ENCODE measurements at regions not wholly inside any gene's neighbourhood (a gene's known extent, or its start where the extent isn't known, plus 50 kb on each side); places are given as distances from the start of the nearest gene placed in this dataset.

DNA sequence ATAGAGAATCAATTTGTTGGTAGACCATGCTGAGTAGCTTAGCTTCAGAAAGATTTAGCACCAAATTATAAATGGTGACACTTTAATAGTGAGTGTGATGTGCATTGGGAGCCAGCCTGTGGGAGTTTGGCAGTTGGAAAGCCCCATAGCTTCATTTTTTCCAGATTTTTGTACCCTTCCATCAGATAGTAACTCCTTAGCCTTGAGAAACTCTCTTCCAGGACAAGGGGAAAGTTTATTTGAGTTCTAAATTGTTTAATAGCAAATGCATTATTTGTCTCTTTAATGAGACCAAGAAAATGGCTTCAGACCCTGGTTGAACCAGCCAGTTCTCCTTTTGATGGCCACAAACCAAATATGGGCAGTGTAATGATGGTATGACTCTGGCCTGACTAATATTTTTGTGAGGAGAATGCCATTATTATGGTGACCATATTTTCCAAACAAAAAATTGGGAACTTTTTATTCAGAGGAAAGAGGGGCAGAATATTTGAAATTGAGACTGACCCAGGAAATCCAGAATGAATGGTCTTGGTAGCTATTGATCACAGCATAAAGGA, 49.8 kb downstream of the PLCE1 start:
- H3K36me3 ChIP-seq (ENCODE audit: control insufficient read depth, insufficient read depth, low read length): no peaks in the 10 kb centered on the region
- H3K4me1 ChIP-seq (ENCODE audit: control insufficient read depth, insufficient read depth, low read length): 0 out of 2 replicates have a peak, but pooled peaks cover 3% of the 10 kb centered on the region
- no peaks in the 10 kb centered on the region for H3K27me3 ChIP-seq (ENCODE audit: control insufficient read depth, insufficient read depth, low read length)
- no peak overlapping the region for H3K9ac ChIP-seq (ENCODE audit: low read depth, low read length)
- H3K4me3 ChIP-seq (ENCODE audit: low read depth, low read length): no peak overlapping the region
- no peaks in the 10 kb centered on the region for H3K9me3 ChIP-seq (ENCODE audit: control insufficient read depth, insufficient read depth, low read length)
- no peak overlapping the region for H3K27ac ChIP-seq (ENCODE audit: low read depth, low read length)

DNA sequence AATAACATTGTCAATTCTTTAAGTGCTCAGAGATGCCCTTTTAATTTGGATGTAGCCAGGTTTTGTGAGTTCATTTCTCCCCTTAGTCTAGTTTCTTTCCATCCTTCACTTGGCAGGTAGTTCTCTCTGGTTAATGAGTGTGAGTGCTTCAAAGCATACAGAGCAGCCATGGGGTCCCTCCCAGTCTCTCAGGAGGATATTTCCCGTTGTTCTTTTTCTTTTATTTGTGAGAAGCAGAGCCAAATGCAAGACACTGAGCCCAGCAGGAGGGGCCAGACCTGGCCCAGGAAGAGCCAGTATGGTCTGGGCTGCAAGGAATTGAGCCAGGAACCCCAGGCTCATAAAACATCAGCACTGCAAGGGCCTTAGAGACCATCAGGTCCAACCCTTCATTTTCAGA, 52.4 kb downstream of the PLCE1 start:
- Histone ChIP-seq H3K9ac (ENCODE audit: low read depth, low read length) (no peak overlapping the region), H3K27me3 (ENCODE audit: control insufficient read depth, insufficient read depth, low read length) (no peaks in the 10 kb centered on the region), H3K4me1 (ENCODE audit: control insufficient read depth, insufficient read depth, low read length) (0 out of 2 replicates have a peak, but pooled peaks cover 3% of the 10 kb centered on the region)

DNA sequence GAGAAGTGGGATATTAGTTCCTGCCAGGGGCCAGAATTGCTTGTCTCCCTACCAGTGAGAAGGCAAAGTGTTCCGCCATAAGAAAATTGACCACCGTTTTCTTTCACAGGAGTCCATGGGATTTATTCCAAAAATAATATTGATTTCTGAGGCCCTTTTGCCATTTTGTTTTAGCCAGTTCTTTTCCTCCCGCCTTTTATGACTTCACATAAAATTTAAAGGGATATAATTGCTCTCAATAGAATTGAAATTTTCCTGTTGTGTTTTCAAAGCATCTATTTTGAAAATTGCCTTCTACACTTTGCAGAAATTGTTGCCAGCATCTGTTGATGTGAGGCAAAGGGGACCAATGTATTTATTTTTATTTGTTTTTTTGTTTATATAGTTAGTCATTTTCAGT, 53.6 kb downstream of the PLCE1 start:
- Histone ChIP-seq H3K9me3 (ENCODE audit: control insufficient read depth, insufficient read depth, low read length) (no peaks in the 10 kb centered on the region), H3K27ac (ENCODE audit: low read depth, low read length) (no peak overlapping the region), H3K36me3 (ENCODE audit: control insufficient read depth, insufficient read depth, low read length) (no peaks in the 10 kb centered on the region), H3K4me3 (ENCODE audit: low read depth, low read length) (no peak overlapping the region), H3K4me1 (ENCODE audit: control insufficient read depth, insufficient read depth, low read length) (0 out of 2 replicates have a peak, but pooled peaks cover 3% of the 10 kb centered on the region), H3K27me3 (ENCODE audit: control insufficient read depth, insufficient read depth, low read length) (no peaks in the 10 kb centered on the region), H3K9ac (ENCODE audit: low read depth, low read length) (no peak overlapping the region)

More for the DNA sequence above, 52.4 kb downstream of the PLCE1 start:
- Histone ChIP-seq H3K9me3 (ENCODE audit: control insufficient read depth, insufficient read depth, low read length) (no peaks in the 10 kb centered on the region), H3K36me3 (ENCODE audit: control insufficient read depth, insufficient read depth, low read length) (no peaks in the 10 kb centered on the region), H3K27ac (ENCODE audit: low read depth, low read length) (no peak overlapping the region), H3K4me3 (ENCODE audit: low read depth, low read length) (no peak overlapping the region)

DNA sequence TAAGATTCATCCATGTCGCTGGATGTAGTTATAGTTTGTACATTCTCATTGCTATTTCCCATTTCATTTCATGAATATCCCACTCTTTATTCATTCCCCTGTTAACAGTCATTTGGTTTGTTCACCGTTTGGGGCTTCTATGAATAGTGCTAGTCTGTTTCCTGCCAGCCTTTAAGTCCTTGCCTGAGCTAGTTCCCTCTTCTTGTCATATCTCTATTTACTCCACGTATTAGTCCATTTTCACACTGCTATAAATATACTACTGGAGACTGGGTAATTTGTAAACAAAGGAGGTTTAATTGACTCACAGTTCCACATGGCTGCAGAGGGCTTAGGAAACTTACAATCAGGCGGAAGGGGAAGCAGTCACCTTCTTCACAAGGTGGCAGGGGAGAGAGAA, 56.2 kb downstream of the PLCE1 start:
- Histone ChIP-seq H3K27me3 (ENCODE audit: control insufficient read depth, insufficient read depth, low read length) (no peaks in the 10 kb centered on the region), H3K9me3 (ENCODE audit: control insufficient read depth, insufficient read depth, low read length) (no peaks in the 10 kb centered on the region), H3K9ac (ENCODE audit: low read depth, low read length) (no peak overlapping the region), H3K27ac (ENCODE audit: low read depth, low read length) (no peak overlapping the region), H3K4me3 (ENCODE audit: low read depth, low read length) (no peak overlapping the region), H3K36me3 (ENCODE audit: control insufficient read depth, insufficient read depth, low read length) (no peaks in the 10 kb centered on the region), H3K4me1 (ENCODE audit: control insufficient read depth, insufficient read depth, low read length) (0 out of 2 replicates have a peak, but pooled peaks cover 3% of the 10 kb centered on the region)

DNA sequence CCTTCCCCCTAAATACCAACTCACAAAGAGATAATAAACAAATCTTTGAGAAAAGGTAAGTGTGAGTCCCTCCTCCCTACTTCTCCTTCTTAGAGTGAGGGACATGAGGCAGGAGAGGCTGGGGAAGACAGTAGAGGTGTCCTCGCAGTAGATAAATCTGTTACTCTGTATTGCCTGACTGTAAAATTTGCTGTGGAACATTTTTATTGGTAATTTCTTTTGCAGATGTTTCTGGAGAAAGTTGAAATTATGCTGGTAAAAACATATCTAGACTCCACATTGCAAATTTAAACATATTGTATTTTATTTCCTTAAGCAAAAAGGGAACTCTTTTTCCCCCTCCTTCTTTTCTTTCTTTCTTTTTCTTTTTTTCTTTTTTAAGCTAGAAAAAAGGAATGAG, 58.5 kb downstream of the PLCE1 start:
- Histone ChIP-seq H3K36me3 (ENCODE audit: control insufficient read depth, insufficient read depth, low read length) (no peaks in the 10 kb centered on the region), H3K4me1 (ENCODE audit: control insufficient read depth, insufficient read depth, low read length) (no peaks in the 10 kb centered on the region), H3K27ac (ENCODE audit: low read depth, low read length) (no peak overlapping the region), H3K9ac (ENCODE audit: low read depth, low read length) (no peak overlapping the region), H3K27me3 (ENCODE audit: control insufficient read depth, insufficient read depth, low read length) (no peaks in the 10 kb centered on the region), H3K9me3 (ENCODE audit: control insufficient read depth, insufficient read depth, low read length) (no peaks in the 10 kb centered on the region), H3K4me3 (ENCODE audit: low read depth, low read length) (no peak overlapping the region)

DNA sequence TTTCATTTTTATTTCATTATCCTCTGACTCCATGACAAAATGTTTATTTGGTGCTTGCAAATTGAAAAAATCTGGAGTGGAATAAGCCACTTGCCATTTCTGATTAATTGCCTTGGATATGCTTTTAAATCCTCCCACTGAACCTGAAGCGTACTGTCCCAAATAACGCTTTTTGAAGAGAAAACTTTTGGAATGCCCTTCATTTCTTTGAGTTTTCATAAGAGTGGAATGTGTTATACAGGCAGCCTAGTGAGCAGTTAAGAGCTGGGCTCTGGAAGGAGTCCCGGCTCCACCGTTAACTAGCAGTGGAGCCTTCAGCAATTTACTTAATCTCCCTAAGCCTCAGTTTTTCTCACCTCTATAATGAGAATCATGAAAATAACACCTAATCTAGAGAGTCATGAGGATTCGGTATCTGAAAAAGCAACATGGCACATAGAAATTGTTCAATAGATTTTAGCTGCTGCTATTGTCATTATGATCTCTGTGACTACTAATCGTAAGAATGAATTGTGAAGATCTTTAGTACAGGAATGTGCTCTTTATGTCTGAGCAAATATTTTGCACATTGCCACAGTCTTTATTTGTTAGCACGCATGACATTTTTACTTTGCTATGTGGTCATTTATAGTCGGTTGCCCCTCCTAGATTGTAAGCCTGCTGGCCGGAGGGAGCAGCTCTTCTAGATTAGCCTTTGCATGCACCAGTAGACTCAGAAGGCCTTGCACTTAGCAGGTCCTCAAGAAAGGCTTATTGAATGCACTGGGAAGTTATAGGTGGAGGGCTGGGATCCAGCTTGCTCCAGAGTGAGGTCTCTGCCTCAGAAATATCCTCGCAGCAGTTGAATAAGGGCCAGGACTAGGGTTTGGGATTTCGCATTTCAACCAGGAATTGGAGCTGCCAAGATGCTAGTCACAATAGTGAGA, 59.4 kb downstream of the PLCE1 start:
- H3K9me3 ChIP-seq (ENCODE audit: control insufficient read depth, insufficient read depth, low read length): no peaks in the 10 kb centered on the region
- H3K9ac ChIP-seq (ENCODE audit: low read depth, low read length): no peak overlapping the region
- no peak overlapping the region for H3K4me3 ChIP-seq (ENCODE audit: low read depth, low read length)
- no peaks in the 10 kb centered on the region for H3K27me3 ChIP-seq (ENCODE audit: control insufficient read depth, insufficient read depth, low read length)
- no peaks in the 10 kb centered on the region for H3K36me3 ChIP-seq (ENCODE audit: control insufficient read depth, insufficient read depth, low read length)
- H3K4me1 ChIP-seq (ENCODE audit: control insufficient read depth, insufficient read depth, low read length): no peaks in the 10 kb centered on the region
- no peak overlapping the region for H3K27ac ChIP-seq (ENCODE audit: low read depth, low read length)

DNA sequence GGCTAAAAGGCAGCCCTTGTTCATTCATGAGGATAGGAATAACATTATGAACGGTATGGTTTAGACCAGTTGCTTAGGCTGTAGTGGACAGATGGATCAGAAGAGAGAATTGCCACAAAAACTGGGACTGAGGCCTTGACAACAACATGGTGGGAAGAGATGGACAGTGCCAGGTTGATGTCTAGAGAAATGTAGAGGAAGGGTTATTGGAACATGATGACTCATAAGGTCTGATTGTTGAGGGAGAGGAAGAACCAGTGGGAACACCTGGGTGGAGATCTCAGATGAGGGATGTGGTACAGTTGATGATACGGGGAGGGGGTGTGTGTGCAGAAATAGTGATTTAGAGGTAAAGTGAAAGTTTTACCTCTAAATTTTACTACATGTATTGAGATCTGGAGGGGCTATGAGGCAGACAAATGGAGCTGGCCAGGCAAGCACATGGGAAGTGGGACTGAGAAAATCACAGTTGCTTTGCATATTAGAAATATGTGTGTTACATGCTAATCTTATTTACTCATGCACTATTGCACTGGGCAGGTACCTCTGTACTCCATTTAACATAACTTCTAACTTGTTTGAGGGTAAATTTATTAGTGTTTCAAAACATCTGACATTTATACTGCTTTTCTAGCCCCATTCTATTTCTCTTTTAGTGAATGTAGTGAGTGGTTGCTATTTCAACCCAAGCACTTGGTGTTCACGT, 65.6 kb downstream of the PLCE1 start:
- Histone ChIP-seq H3K27ac (ENCODE audit: low read depth, low read length) (no peak overlapping the region), H3K9me3 (ENCODE audit: control insufficient read depth, insufficient read depth, low read length) (no peaks in the 10 kb centered on the region), H3K9ac (ENCODE audit: low read depth, low read length) (no peak overlapping the region), H3K27me3 (ENCODE audit: control insufficient read depth, insufficient read depth, low read length) (no peaks in the 10 kb centered on the region), H3K36me3 (ENCODE audit: control insufficient read depth, insufficient read depth, low read length) (no peaks in the 10 kb centered on the region), H3K4me1 (ENCODE audit: control insufficient read depth, insufficient read depth, low read length) (no peaks in the 10 kb centered on the region), H3K4me3 (ENCODE audit: low read depth, low read length) (no peak overlapping the region)

DNA sequence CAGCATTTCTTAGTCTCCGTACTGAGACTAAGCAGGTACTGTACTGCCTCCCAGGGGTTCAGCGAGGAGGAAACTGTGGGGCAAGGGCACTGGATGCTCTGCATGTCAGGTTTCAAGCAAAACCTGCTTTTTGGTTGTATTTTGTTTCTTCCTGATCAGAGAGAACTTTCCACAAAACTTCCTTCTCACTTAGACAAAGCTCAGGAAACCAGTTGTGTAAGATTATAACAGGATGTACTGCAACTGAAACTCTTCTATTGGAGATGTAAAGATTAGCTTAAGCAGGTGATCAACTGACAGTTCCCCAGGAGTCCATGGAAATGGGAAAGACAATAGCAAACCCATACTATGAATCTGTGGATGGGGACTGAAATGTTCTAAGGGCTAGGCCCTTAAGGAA, 67.3 kb downstream of the PLCE1 start:
- Histone ChIP-seq H3K36me3 (ENCODE audit: control insufficient read depth, insufficient read depth, low read length) (no peaks in the 10 kb centered on the region), H3K27me3 (ENCODE audit: control insufficient read depth, insufficient read depth, low read length) (no peaks in the 10 kb centered on the region), H3K9me3 (ENCODE audit: control insufficient read depth, insufficient read depth, low read length) (no peaks in the 10 kb centered on the region), H3K9ac (ENCODE audit: low read depth, low read length) (no peak overlapping the region), H3K4me3 (ENCODE audit: low read depth, low read length) (no peak overlapping the region), H3K27ac (ENCODE audit: low read depth, low read length) (no peak overlapping the region), H3K4me1 (ENCODE audit: control insufficient read depth, insufficient read depth, low read length) (no peaks in the 10 kb centered on the region)

DNA sequence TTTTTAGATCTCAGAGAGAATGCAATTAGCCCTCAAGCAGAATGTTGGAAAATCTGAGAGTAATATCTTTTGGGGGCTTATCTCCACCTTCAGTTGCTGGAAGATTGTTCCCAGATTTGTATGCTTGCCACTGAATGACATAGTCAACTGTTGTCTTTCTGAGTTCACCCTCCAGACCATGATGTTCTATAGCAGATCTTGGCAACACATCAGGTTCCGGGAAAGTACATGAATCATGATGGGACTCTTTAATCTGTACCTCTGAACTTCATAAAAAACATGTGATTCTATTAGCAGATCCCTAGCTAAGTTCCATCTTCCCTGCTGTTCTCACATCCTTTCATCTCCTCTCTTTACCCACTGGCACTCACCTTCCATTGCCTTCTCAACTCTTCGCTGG, 68.9 kb downstream of the PLCE1 start:
- Histone ChIP-seq H3K36me3 (ENCODE audit: control insufficient read depth, insufficient read depth, low read length) (no peaks in the 10 kb centered on the region), H3K27ac (ENCODE audit: low read depth, low read length) (no peak overlapping the region), H3K27me3 (ENCODE audit: control insufficient read depth, insufficient read depth, low read length) (no peaks in the 10 kb centered on the region), H3K4me1 (ENCODE audit: control insufficient read depth, insufficient read depth, low read length) (no peaks in the 10 kb centered on the region), H3K4me3 (ENCODE audit: low read depth, low read length) (no peak overlapping the region), H3K9me3 (ENCODE audit: control insufficient read depth, insufficient read depth, low read length) (no peaks in the 10 kb centered on the region), H3K9ac (ENCODE audit: low read depth, low read length) (no peak overlapping the region)

DNA sequence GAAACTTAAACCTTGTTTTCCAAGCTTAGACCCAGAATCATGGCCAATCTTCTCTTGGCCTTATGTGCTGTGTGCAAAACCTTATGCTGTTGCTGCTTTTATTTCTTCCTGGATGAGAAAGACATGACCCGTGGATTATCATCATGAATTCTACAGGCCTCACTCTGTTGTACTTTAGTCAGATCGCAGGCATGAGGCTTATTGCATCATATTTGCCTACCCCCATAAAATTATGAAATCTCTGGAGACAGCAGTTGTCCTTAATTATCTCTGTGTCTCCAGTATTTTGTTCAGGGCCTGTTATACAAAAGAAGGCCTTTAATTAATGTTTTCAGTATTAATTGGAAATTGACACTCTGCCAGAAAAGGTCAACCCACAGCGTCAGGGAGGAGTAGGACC, 71.6 kb downstream of the PLCE1 start:
- Histone ChIP-seq H3K27me3 (ENCODE audit: control insufficient read depth, insufficient read depth, low read length) (no peaks in the 10 kb centered on the region), H3K9ac (ENCODE audit: low read depth, low read length) (no peak overlapping the region), H3K4me3 (ENCODE audit: low read depth, low read length) (no peak overlapping the region), H3K27ac (ENCODE audit: low read depth, low read length) (no peak overlapping the region), H3K36me3 (ENCODE audit: control insufficient read depth, insufficient read depth, low read length) (no peaks in the 10 kb centered on the region), H3K4me1 (ENCODE audit: control insufficient read depth, insufficient read depth, low read length) (no peaks in the 10 kb centered on the region), H3K9me3 (ENCODE audit: control insufficient read depth, insufficient read depth, low read length) (no peaks in the 10 kb centered on the region)

DNA sequence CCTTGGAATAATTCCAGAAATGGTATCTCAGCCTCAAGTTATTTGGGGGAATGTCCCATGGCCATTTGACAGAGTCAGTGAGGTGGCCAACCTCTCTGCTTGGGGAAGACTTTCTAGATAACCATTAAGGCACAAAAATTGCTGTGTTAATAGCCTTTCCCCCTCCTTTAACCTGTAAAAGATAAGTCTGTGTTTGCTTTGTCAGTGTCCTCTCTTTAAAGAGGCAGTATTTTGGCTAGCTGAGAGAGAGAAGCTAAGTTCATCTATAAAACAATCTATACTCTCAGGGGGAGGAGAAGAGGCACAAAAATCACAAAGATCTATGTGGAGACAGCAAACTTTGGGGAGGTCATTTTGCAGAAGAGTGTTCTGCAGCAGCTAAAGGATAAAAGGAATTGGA, 72.1 kb downstream of the PLCE1 start:
- Histone ChIP-seq H3K9me3 (ENCODE audit: control insufficient read depth, insufficient read depth, low read length) (no peaks in the 10 kb centered on the region), H3K9ac (ENCODE audit: low read depth, low read length) (no peak overlapping the region), H3K27me3 (ENCODE audit: control insufficient read depth, insufficient read depth, low read length) (no peaks in the 10 kb centered on the region), H3K4me3 (ENCODE audit: low read depth, low read length) (no peak overlapping the region), H3K36me3 (ENCODE audit: control insufficient read depth, insufficient read depth, low read length) (no peaks in the 10 kb centered on the region), H3K4me1 (ENCODE audit: control insufficient read depth, insufficient read depth, low read length) (no peaks in the 10 kb centered on the region), H3K27ac (ENCODE audit: low read depth, low read length) (no peak overlapping the region)
